ENCODE measurements at regions not wholly inside any gene's neighbourhood (a gene's known extent, or its start where the extent isn't known, plus 50 kb on each side); places are given as distances from the start of the nearest gene placed in this dataset.

DNA sequence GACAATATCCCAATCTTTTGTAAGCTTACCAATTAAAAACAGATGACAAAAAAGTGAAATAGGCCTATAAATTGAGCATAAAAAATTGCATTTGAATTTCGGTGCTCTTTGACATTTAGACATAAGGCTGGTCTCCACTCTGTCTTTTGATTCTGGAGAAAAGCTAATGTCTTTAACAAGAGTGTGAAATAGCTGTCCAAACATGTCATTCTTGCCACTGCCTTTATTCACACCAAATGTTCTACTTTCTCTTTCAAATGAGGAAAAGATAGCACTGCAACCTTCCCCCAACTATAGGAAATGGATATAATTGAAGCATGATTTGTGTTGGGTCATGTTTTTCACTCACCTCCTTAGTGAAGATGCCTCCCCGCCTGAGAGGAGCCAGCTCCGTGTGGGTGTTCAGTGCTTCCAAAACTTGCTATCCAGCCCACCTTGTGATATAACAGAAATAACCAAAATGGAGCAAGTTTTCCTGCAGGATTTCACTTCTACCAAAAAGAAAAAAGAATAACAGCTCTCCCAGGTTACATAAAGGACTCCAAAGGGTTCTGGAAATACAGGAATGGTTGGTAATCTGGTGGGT is 55.2 kb upstream of the STK32A start:
- no peak for TF ChIP-seq CTCF (IDR thresholded peaks at IDR 0.05)
- H3K36me3 Mint-ChIP-seq (ENCODE audit: low read depth), result no peaks in the 10 kb centered on the region
- no peak overlapping the region for H3K4me3 Mint-ChIP-seq
- H3K27me3 Mint-ChIP-seq (ENCODE audit: low read depth, poor library complexity), result peaks cover 11% of the 10 kb centered on the region
- no peaks in the 10 kb centered on the region for H3K9me3 Mint-ChIP-seq
- H3K4me1 Mint-ChIP-seq, result no peaks in the 10 kb centered on the region
- no peak overlapping the region for H3K27ac Mint-ChIP-seq
- no peak for DNase-seq

- no peaks in the 10 kb centered on the region for H3K36me3 Mint-ChIP-seq (ENCODE audit: low read depth)
- DNase-seq, result no peak
Measured at GRCh38 chr5:147180751-147181150, 54.1 kb upstream of the STK32A start.

More at GRCh38 chr5:147180751-147181150, 54.1 kb upstream of the STK32A start:
- Mint-ChIP-seq H3K9me3 (no peaks in the 10 kb centered on the region), H3K4me1 (no peaks in the 10 kb centered on the region), H3K27ac (no peak overlapping the region), H3K4me3 (no peak overlapping the region), H3K27me3 (ENCODE audit: low read depth, poor library complexity) (peaks cover 11% of the 10 kb centered on the region)
- TF ChIP-seq CTCF (IDR thresholded peaks at IDR 0.05), result no peak
